Type B pancreatic cell (in vitro differentiated cells): ENCODE measurements at regions not wholly inside any gene's neighbourhood (a gene's known extent, or its start where the extent isn't known, plus 50 kb on each side); places are given as distances from the start of the nearest gene placed in this dataset.

Experiments used
- DNase-seq: peaks from one replicate; pipeline ENCODE4 v3.0.0; 2021; ENCODE audit warnings: mixed read lengths; ENCODE audit not compliant: unreplicated experiment; ENCODE audit errors: extremely low spot score
- H3K27ac Mint-ChIP-seq: 2 replicates; pipeline ENCODE4 v1.8.0; 2021; ENCODE audit warnings: mild to moderate bottlenecking, mixed read lengths
- H3K27me3 Mint-ChIP-seq: 2 replicates; pipeline ENCODE4 v1.8.0; 2021; ENCODE audit warnings: mixed read lengths
- H3K36me3 Mint-ChIP-seq: 2 replicates; pipeline ENCODE4 v1.8.0; 2021; ENCODE audit warnings: mixed read lengths
- H3K4me1 Mint-ChIP-seq: one replicate; pipeline ENCODE4 v1.8.0; 2021; ENCODE audit warnings: mixed read lengths; ENCODE audit not compliant: unreplicated experiment
- H3K4me3 Mint-ChIP-seq: 2 replicates; pipeline ENCODE4 v1.8.0; 2021; ENCODE audit warnings: mild to moderate bottlenecking, mixed read lengths
- H3K9me3 Mint-ChIP-seq: 2 replicates; pipeline ENCODE4 v1.8.0; 2021; ENCODE audit warnings: mixed read lengths
- TF ChIP-seq, protein P1 (sequence below): fragments of 200-600 bp; sonication (generic); conservative IDR thresholded peaks from 2 replicates; pipeline ENCODE4 v1.5.0; 2021; ENCODE audit warnings: antibody characterized with exemption, mild to moderate bottlenecking

DNA sequence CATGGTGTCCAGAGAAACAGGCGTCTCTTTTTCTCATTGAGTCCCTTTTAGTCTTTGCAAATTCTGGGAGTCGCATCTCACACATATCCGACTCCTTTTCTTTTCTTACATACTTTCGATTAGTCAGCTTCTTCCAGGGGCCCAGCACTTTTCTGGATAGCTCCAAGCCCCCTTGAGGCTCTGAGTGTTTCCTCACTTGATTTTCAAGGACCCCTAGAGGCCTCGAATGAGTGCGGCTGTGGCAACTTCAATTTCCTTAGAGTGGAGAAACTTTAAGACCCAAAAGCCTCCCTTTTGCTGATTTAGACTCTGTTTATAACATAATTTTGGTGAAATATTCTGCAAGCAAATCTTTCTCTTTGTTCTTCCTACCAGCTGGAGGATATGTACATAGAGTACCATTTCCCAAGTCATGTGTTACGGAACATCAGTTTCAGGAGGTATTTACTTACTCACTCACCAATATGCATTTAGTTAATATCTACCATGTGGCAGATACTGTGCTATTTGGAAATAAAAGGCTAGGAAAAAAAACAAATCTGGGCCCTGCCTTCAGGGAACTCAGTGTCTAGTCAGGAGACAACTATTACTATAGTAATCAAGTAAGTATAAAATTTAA lies 555.2 kb downstream of the REEP3 start:
- H3K27ac Mint-ChIP-seq = no peak overlapping the region
- H3K4me1 Mint-ChIP-seq = no peaks in the 10 kb centered on the region
- H3K36me3 Mint-ChIP-seq = no peaks in the 10 kb centered on the region
- TF ChIP-seq, protein P1, sequence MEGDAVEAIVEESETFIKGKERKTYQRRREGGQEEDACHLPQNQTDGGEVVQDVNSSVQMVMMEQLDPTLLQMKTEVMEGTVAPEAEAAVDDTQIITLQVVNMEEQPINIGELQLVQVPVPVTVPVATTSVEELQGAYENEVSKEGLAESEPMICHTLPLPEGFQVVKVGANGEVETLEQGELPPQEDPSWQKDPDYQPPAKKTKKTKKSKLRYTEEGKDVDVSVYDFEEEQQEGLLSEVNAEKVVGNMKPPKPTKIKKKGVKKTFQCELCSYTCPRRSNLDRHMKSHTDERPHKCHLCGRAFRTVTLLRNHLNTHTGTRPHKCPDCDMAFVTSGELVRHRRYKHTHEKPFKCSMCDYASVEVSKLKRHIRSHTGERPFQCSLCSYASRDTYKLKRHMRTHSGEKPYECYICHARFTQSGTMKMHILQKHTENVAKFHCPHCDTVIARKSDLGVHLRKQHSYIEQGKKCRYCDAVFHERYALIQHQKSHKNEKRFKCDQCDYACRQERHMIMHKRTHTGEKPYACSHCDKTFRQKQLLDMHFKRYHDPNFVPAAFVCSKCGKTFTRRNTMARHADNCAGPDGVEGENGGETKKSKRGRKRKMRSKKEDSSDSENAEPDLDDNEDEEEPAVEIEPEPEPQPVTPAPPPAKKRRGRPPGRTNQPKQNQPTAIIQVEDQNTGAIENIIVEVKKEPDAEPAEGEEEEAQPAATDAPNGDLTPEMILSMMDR = no peak
- no peak for DNase-seq
- H3K27me3 Mint-ChIP-seq = peaks cover 2% of the 10 kb centered on the region
- no peaks in the 10 kb centered on the region for H3K9me3 Mint-ChIP-seq
- H3K4me3 Mint-ChIP-seq = no peak overlapping the region

DNA sequence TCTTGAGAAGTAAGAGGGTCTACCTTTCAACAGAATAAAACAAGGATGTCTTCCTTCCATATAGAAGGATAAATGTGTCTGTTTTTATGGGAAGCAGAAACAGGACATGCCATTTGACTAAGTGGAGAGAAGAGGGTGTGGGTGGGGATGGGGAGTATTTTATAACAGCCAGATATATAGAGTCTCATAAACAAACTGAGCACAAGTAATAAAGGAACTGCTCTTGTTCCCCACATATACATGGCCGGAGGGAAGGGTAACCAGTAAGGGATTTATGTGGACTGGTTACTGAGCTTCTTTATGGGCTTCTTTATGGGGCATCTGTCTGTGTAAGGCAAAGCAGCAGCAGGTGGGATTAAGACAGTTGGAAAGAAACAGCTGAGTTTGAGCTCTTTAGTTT lies 558.1 kb downstream of the REEP3 start:
- Mint-ChIP-seq H3K4me3 (no peak overlapping the region), H3K4me1 (no peaks in the 10 kb centered on the region), H3K9me3 (no peaks in the 10 kb centered on the region), H3K36me3 (no peaks in the 10 kb centered on the region), H3K27me3 (peaks cover under 1% of the 10 kb centered on the region), H3K27ac (no peak overlapping the region)
- TF ChIP-seq, protein P1 = no peak
- DNase-seq = no peak

DNA sequence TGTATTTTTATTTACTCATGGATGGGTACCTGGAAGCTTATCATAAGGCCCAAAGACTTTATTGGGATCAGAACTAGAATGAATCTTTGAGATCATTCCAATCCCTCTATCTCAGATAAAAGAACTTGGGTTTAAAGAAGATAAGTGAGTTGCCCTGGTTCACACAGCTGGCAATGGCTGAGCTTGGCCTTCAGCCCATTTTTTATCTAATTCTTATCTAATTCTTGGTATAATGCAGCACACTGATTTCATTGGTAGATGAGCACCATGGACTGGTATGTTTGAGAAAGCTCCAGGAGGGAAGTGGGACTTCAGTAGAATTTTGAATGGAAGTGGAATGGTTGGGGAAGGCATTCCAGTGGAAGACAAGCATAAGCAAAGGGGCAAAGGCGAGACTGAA lies 558.9 kb downstream of the REEP3 start:
- no peak for DNase-seq
- no peaks in the 10 kb centered on the region for H3K36me3 Mint-ChIP-seq
- TF ChIP-seq, protein P1 = no peak
- no peaks in the 10 kb centered on the region for H3K27me3 Mint-ChIP-seq
- no peaks in the 10 kb centered on the region for H3K9me3 Mint-ChIP-seq
- H3K27ac Mint-ChIP-seq = no peak overlapping the region
- H3K4me3 Mint-ChIP-seq = no peak overlapping the region
- no peaks in the 10 kb centered on the region for H3K4me1 Mint-ChIP-seq

DNA sequence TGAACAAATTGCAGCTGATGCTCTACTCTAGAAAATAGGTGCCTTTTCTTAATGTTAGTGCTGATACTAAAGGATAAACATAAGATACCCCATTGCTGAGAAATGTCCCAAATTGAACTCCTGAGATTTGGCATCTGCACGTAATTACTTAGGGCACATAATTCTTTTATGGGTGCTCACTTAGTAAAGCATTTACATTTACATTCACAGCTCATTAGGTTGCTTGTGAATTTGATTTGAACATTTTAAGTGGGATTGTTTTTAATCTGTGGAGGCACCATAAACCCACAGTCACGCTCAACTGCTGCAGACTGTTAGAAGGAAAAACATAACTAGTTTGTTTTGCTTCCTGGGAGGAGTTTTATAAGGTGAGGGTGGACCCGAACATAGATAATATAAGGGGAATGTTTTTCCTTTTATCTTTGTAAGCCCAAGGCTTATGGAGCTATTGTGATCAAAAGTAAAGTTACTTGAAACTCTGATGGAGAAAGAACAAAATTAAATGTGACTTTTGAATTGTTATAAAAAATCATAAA lies 560.8 kb downstream of the REEP3 start:
- H3K4me1 Mint-ChIP-seq = no peaks in the 10 kb centered on the region
- H3K9me3 Mint-ChIP-seq = no peaks in the 10 kb centered on the region
- no peak overlapping the region for H3K27ac Mint-ChIP-seq
- no peaks in the 10 kb centered on the region for H3K36me3 Mint-ChIP-seq
- TF ChIP-seq, protein P1 = no peak
- H3K27me3 Mint-ChIP-seq = no peaks in the 10 kb centered on the region
- H3K4me3 Mint-ChIP-seq = no peak overlapping the region
- DNase-seq = no peak

DNA sequence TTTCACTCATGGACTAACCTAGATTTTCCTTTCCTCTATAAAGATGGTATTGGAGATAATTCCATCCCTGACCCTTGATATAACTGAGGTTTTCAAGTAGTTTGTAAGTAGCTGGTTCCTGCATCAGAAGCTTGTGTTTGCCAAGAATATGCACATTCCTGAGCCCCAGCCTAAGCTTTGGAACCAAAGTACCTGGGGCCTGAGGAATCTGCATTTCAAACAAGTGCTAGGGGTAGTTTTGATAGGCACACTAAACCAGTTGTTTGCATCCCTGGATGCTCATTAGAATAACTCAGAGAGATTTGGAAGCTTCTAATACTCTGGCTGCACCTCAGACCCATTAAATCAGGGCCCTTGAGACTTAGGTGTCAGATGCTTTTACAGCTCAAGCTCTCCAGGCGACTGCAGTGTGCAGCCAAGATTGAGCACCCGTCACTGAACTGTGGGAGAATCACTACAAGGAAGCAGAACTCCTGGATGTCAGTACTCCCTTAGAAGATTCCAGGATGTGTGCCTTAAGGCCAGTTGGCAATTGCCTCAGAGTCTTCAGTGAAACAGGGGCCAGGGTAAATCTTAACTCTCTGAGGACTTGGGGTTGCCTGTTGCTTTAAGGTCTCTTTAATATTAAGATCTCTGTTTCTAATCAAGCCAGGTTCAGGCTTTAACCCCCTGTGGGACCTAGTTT lies 565.0 kb downstream of the REEP3 start:
- no peaks in the 10 kb centered on the region for H3K9me3 Mint-ChIP-seq
- H3K4me1 Mint-ChIP-seq = peaks cover 4% of the 10 kb centered on the region
- H3K36me3 Mint-ChIP-seq = no peaks in the 10 kb centered on the region
- TF ChIP-seq, protein P1 = no peak
- DNase-seq = no peak
- H3K27me3 Mint-ChIP-seq = no peaks in the 10 kb centered on the region
- H3K4me3 Mint-ChIP-seq = no peak overlapping the region
- H3K27ac Mint-ChIP-seq = no peak overlapping the region
